H7 (cell line): ENCODE measurements at regions not wholly inside any gene's neighbourhood (a gene's known extent, or its start where the extent isn't known, plus 50 kb on each side); places are given as distances from the start of the nearest gene placed in this dataset.

ENCODE experiments used
- DNase-seq: peaks from one replicate; pipeline ENCODE4 v3.0.0; 2012
- H3K27me3 ChIP-seq: 2 replicates; pipeline ENCODE4 v1.6.0; 2011; ENCODE audit warnings: mild to moderate bottlenecking, low read length; ENCODE audit not compliant: control insufficient read depth, insufficient read depth
- H3K36me3 ChIP-seq: replicated peaks from 2 replicates; pipeline ENCODE4 v1.5.1; 2011; ENCODE audit warnings: low read length; ENCODE audit not compliant: control insufficient read depth, insufficient read depth
- H3K4me3 ChIP-seq: 2 replicates; pipeline ENCODE4 v1.5.1; 2011; ENCODE audit warnings: low read depth, mild to moderate bottlenecking, control low read depth, low read length, moderate library complexity; ENCODE audit not compliant: insufficient read depth

GRCh38 chr4:117512414-117512813 is 427.0 kb upstream of the TRAM1L1 start:
- no peaks in the 10 kb centered on the region for H3K36me3 ChIP-seq
- no peak overlapping the region for H3K4me3 ChIP-seq
- DNase-seq, result no peak
- no peaks in the 10 kb centered on the region for H3K27me3 ChIP-seq

GRCh38 chr4:117514391-117515175 is 429.2 kb upstream of the TRAM1L1 start:
- H3K27me3 ChIP-seq, result no peaks in the 10 kb centered on the region
- DNase-seq, result no peak
- no peak overlapping the region for H3K4me3 ChIP-seq
- no peaks in the 10 kb centered on the region for H3K36me3 ChIP-seq

- H3K36me3 ChIP-seq, result no peaks in the 10 kb centered on the region
- H3K4me3 ChIP-seq, result no peak overlapping the region
- H3K27me3 ChIP-seq, result no peaks in the 10 kb centered on the region
- DNase-seq, result no peak
These were observed 430.5 kb upstream of the TRAM1L1 start for GRCh38 chr4:117515921-117516320.

DNA sequence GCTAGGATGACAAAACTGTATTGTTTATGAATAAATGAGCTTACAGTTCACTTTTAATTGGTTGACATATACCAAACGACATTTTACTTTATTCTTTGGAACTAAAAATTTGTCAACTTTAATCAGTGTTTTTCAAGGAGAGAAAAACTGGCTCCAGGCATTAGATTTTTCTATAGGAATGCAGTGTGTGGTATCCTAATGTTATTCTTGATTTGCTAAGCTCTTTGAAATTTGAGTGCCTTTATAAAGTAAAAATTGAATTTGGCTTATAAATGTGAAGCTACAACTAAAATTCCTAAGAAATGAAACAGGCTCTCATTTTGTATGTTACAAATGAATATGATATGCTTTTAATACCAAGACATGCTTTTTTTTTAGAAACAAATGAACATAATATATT is 442.2 kb upstream of the TRAM1L1 start:
- no peak overlapping the region for H3K4me3 ChIP-seq
- H3K27me3 ChIP-seq, result no peaks in the 10 kb centered on the region
- no peaks in the 10 kb centered on the region for H3K36me3 ChIP-seq
- DNase-seq, result no peak

DNA sequence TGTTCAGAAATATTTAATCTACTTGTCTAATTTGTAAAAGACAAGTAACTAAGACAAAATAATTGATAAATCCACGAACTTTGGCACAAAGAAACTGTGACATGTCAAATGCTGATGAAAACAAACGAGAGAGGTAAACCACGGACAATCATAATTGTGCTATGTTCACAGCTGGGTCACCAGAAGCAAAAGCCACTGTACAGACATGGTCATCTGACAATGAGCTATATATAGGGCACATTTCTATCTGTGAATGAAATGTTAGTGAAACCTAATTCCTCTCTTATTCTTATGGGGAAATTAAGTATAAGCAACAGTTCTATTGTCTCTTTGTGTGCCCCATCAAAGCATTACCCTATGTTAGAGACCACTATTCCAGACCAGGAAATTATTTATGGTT is 444.0 kb upstream of the TRAM1L1 start:
- no peak overlapping the region for H3K4me3 ChIP-seq
- no peaks in the 10 kb centered on the region for H3K36me3 ChIP-seq
- DNase-seq, result no peak
- H3K27me3 ChIP-seq, result no peaks in the 10 kb centered on the region

DNA sequence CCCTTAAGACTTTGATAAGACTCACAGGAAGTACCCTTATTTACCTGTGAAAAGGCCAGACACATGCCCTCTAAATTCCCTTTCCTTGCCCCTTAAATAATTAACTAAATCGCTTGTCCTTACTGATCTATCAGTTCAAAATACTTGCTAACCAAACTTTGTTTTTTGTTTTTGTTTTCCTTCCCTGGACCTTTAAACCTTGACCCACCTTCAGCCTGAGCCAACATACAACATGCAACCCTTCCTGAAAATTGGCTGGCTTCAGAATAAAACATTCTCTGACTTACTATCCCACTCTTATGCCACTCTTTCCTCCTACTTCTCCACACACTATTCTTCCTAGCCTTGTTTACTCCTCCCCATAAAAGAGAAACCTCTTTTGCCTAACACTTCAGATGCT is 448.1 kb upstream of the TRAM1L1 start:
- DNase-seq, result no peak
- Histone ChIP-seq H3K27me3 (no peaks in the 10 kb centered on the region), H3K4me3 (no peak overlapping the region), H3K36me3 (no peaks in the 10 kb centered on the region)

DNA sequence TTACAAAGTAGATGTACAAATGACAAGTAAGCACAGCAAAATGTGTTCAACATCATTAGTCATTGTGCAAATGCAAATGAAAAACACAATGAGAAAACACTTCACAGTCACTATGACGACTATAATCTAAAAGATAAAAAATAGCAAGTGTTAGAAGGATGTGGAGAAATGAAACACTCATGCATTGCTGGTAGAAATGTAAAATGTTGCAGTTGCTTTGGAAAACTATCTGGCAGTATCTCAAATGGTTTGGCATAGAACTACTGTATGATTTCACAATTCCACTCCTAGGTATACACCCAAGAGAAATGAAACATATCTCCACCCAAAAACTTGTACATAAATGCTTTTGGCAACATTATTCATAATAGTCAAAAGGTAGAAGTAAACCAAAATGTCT is 459.7 kb upstream of the TRAM1L1 start:
- H3K27me3 ChIP-seq, result no peaks in the 10 kb centered on the region
- no peak for DNase-seq
- H3K36me3 ChIP-seq, result no peaks in the 10 kb centered on the region
- no peak overlapping the region for H3K4me3 ChIP-seq

DNA sequence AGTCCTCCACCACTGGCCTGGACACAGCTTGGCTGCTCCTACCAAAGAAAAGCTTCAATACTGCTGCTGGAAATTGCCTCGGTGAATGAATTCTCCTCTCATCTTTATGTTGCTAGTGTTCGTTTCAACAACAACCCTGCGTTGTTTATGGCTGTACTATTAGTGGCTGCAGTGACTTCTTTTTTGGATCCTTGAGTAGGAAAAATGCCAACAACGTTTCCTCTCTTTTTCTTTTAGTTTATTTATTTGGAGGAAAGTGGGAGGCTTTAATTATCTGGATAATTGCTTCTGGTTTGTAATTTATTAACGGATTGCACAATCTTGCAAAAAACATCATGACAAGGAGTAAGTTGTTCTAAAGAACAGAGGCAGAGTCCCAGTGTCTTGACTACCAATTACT is 464.1 kb upstream of the TRAM1L1 start:
- H3K4me3 ChIP-seq, result no peak overlapping the region
- no peaks in the 10 kb centered on the region for H3K36me3 ChIP-seq
- no peaks in the 10 kb centered on the region for H3K27me3 ChIP-seq
- DNase-seq, result no peak

GRCh38 chr4:117550085-117550484 is 464.7 kb upstream of the TRAM1L1 start:
- Histone ChIP-seq H3K4me3 (no peak overlapping the region), H3K36me3 (no peaks in the 10 kb centered on the region), H3K27me3 (no peaks in the 10 kb centered on the region)
- no peak for DNase-seq

DNA sequence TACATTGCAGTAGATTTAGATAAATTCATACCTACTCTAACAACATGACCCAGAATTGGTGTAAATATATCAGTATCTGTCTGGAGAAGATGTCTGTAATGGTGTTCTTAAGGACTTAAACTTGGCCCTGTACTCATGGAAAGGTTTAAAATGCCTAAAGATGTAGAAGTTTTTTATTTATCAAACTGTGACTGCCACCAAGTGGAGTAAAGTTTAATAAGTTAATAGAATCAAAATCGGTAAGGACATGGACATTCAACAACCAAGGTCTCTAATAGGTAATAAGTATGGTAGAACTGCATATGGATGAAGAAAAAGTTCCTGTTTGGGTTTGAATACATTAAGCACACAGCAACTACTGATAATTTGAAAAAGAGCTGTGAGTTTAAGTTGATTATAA is 474.0 kb upstream of the NDST3 start:
- no peaks in the 10 kb centered on the region for H3K36me3 ChIP-seq
- DNase-seq, result no peak
- H3K27me3 ChIP-seq, result no peaks in the 10 kb centered on the region
- no peak overlapping the region for H3K4me3 ChIP-seq

GRCh38 chr4:117574085-117574484 is 460.2 kb upstream of the NDST3 start:
- H3K4me3 ChIP-seq, result no peak overlapping the region
- no peaks in the 10 kb centered on the region for H3K36me3 ChIP-seq
- no peaks in the 10 kb centered on the region for H3K27me3 ChIP-seq
- no peak for DNase-seq

DNA sequence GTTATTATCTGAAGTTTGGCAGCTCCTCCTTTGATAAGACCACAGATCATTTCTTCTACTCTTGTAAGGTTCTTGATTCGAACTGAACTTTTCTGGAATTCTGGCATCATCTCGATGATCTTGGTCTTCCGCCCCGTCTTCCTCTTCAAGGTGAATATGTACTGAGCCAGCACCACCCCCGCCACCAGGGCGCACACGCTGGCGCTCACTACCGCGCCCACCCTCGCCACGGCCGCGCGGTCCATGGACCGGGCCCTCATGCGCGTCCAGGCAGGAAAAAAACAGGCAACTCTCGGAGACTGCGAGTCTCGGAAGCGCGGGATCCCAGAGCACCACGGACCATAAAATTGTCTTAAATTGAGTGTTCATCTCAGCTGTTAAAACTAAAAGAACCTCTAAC is 458.4 kb upstream of the NDST3 start:
- Histone ChIP-seq H3K27me3 (no peaks in the 10 kb centered on the region), H3K36me3 (no peaks in the 10 kb centered on the region)

GRCh38 chr4:117577686-117578311 is 456.5 kb upstream of the NDST3 start:
- no peaks in the 10 kb centered on the region for H3K36me3 ChIP-seq
- no peaks in the 10 kb centered on the region for H3K27me3 ChIP-seq
- H3K4me3 ChIP-seq, result no peak overlapping the region
- no peak for DNase-seq

More for the DNA sequence above, 458.4 kb upstream of the NDST3 start:
- DNase-seq, result no peak
- no peak overlapping the region for H3K4me3 ChIP-seq

GRCh38 chr4:117588771-117589170 is 445.5 kb upstream of the NDST3 start:
- no peaks in the 10 kb centered on the region for H3K36me3 ChIP-seq
- no peak overlapping the region for H3K4me3 ChIP-seq
- no peak for DNase-seq
- H3K27me3 ChIP-seq, result no peaks in the 10 kb centered on the region

DNA sequence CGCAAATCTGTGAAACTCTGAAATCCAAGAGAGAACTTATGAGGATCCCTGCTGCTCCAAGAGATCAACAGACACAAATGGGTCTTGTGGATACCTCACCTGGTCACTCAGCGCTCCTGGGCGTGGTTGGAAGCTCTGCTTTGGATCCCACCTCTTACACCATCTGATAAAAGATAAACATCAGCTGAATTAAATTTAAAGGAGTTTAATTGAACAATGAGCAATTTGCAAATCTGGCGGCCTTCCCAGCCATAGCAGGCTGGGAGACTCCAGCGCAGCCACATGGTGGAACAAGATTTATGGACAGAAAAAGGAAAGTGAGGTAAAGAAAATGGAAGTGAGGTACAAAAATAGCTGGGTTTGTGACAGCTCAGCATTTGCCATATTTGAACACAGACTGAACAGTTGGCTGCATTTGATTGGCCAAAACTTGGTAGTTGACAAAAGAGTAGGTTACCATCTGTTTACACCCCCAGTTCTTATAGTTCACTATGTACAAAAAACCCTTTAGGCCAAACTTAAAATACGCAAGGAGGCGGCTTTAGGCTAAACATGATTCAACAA is 437.3 kb upstream of the NDST3 start:
- Histone ChIP-seq H3K27me3 (no peaks in the 10 kb centered on the region), H3K36me3 (no peaks in the 10 kb centered on the region), H3K4me3 (no peak overlapping the region)
- DNase-seq, result no peak
